ENCODE measurements at regions not wholly inside any gene's neighbourhood (a gene's known extent, or its start where the extent isn't known, plus 50 kb on each side); places are given as distances from the start of the nearest gene placed in this dataset.

DNA sequence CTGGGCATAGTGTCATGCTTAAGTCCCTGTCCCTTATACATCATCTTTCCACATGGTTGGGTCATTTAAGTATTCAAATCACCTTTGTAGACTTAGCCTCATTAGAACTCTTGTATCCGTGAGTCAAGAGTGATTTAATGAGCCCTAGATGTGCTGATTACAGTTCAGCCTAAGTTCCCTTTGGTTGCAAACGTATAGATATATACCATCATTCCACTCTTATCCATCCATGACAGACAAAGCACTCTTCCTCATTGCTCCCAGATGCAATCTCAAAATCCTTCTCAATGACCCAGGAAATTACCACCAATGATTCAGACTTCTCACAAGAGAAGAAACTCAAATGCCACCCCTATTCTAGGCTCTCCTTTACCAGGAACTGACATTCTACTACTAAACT lies 50.2 kb upstream of the C3orf49 start:
- H3K27ac ChIP-seq (ENCODE audit: insufficient read depth, low read depth, low read length), result no peak overlapping the region
- TF ChIP-seq JUN (IDR thresholded peaks at IDR 0.05; ENCODE audit: borderline replicate concordance, insufficient read depth, insufficient read length, low read depth) (no peak), GATA2 (IDR thresholded peaks at IDR 0.05; ENCODE audit: insufficient read depth, insufficient read length, low read depth, low read length) (no peak), MYC (IDR thresholded peaks at IDR 0.05; ENCODE audit: low read depth, low read length) (no peak)
- no peaks in the 10 kb centered on the region for H4K20me1 ChIP-seq (replicated peaks; ENCODE audit: control insufficient read depth, extremely low read depth, insufficient read depth, low read length)
- no peaks in the 10 kb centered on the region for H3K27me3 ChIP-seq (ENCODE audit: control insufficient read depth in 2 of 2, insufficient read depth in 2 of 2, low read length in 2 of 2)
- no peak overlapping the region for H3K4me3 ChIP-seq (replicated peaks in 1 of 3; ENCODE audit: insufficient read depth in 1 of 3, low read depth in 1 of 3, low read length in 3 of 3)
- DNase-seq (ENCODE audit: low read depth, low spot score) (no peak), FAIRE-seq (no peak)
- dilution Hi-C loops (cut with MboI; ENCODE audit: extremely low pct_ligation_motif_present, low sequenced_read_pairs), result no loop called here
- no peaks in the 10 kb centered on the region for H3K4me1 ChIP-seq (ENCODE audit: control insufficient read depth, extremely low read depth, insufficient read depth, low read length)
- H3K9ac ChIP-seq (replicated peaks; ENCODE audit: extremely low read depth, insufficient read depth, low read length), result no peak overlapping the region
- intact Hi-C loops (cut with micrococcal nuclease), result no loop called here
- no peak overlapping the region for H3K4me2 ChIP-seq (ENCODE audit: insufficient read depth, low read length)
- CTCF ChIA-PET, result no interaction called here
- no peaks in the 10 kb centered on the region for H3K9me1 ChIP-seq (replicated peaks; ENCODE audit: control insufficient read depth, extremely low read depth, insufficient read depth, low read length)
- no peak overlapping the region for H2AFZ ChIP-seq (ENCODE audit: low read depth, low read length)
- BruUV-seq (replicated peaks), result no TSS peak
- POLR2A ChIA-PET, result no interaction called here
- no peaks in the 10 kb centered on the region for H3K9me3 ChIP-seq (replicated peaks; ENCODE audit: control insufficient read depth, insufficient read depth, low read length)
- no peaks in the 10 kb centered on the region for H3K36me3 ChIP-seq (ENCODE audit: control insufficient read depth in 2 of 2, extremely low read depth in 1 of 2, insufficient read depth in 2 of 2, low read length in 2 of 2)
- H3K79me2 ChIP-seq (ENCODE audit: control insufficient read depth, insufficient read depth, low read length), result no peaks in the 10 kb centered on the region

Data from endothelial cell of umbilical vein (primary cell).